Motor neuron (in vitro differentiated cells): ENCODE measurements at regions not wholly inside any gene's neighbourhood (a gene's known extent, or its start where the extent isn't known, plus 50 kb on each side); places are given as distances from the start of the nearest gene placed in this dataset.

ENCODE experiments used
- ATAC-seq, 8 experiments: fragments of 200-7000 bp; cut with Tn5 transposase; replicated peaks in 6 of 8; 2 replicates each; pipeline ENCODE4 v1.8.0; 2021; ENCODE audit warnings: mild to moderate bottlenecking in 8 of 8, moderate library complexity in 8 of 8
- H3K27ac ChIP-seq, 2 donors: fragments of 250-450 bp; sonication (Bioruptor Pico); 2 replicates each; pipeline ENCODE4 v1.9.0; 2021; ENCODE audit warnings: antibody characterized with exemption in 2 of 2, mild to moderate bottlenecking in 2 of 2, moderate library complexity in 1 of 2
- H3K4me1 ChIP-seq, 2 donors: fragments of 250-450 bp; sonication (Bioruptor Pico); replicated peaks in 1 of 2; 2 replicates each; pipeline ENCODE4 v1.6.1; 2021; ENCODE audit warnings: antibody characterized with exemption in 2 of 2, mild to moderate bottlenecking in 2 of 2, moderate library complexity in 1 of 2
- H3K4me3 ChIP-seq, 5 donors: fragments of 250-450 bp; sonication (Bioruptor Pico); 2 replicates each; pipeline ENCODE4 v1.9.0; 2021; ENCODE audit warnings: antibody characterized with exemption in 5 of 5, mild to moderate bottlenecking in 5 of 5, moderate library complexity in 4 of 5
- WGBS, 10 experiments: fragments of 450-650 bp; shearing (Covaris generic); methylation state at CpG; one replicate each; pipeline ENCODE4 v1.0.0; 2022; 5-methylcytosine and 5-hydroxymethylcytosine counted together
- in situ Hi-C, 9 experiments: fragments of 400-800 bp; cut with MboI; loops; one replicate each; pipeline ENCODE4 v1.15.0; 2021; ENCODE audit warnings: low sequenced_read_pairs in 9 of 9, low pct_unique_long_range_greater_than_20kb in 2 of 9; ENCODE audit not compliant: unreplicated experiment in 9 of 9

- no peak overlapping the region for H3K4me3 ChIP-seq
- H3K27ac ChIP-seq: no peak overlapping the region
- peak in 2 of 8 experiments; percentile 40 to 93 for ATAC-seq
- in situ Hi-C loops: no loop called here
- H3K4me1 ChIP-seq: no peaks in the 10 kb centered on the region
- 45 to 91% (median 80%) methylated on average over 2 to 11 of the region's 11 CpGs for WGBS, 10 experiments
Measured at GRCh38 chr6:146990821-146991798, 213.1 kb upstream of the STXBP5 start.

GRCh38 chr6:146997062-146997461, 207.2 kb upstream of the STXBP5 start:
- Histone ChIP-seq H3K4me1 (no peaks in the 10 kb centered on the region), H3K27ac (no peak overlapping the region), H3K4me3 (no peak overlapping the region)
- in situ Hi-C loops: no loop called here
- 18 to 100% (median 86%) methylated on average over 1 of the region's 1 CpG; no CpG with 5 or more reads in 3 of the 10 experiments for whole genome bisulfite sequencing, 10 experiments
- peak in 1 of 8 experiments; percentile 50 for ATAC-seq

GRCh38 chr6:146999766-147000165, 204.5 kb upstream of the STXBP5 start:
- 83 to 100% (median 98%) methylated on average over 1 to 4 of the region's 5 CpGs; no CpG with 5 or more reads in 4 of the 10 experiments for WGBS, 10 experiments
- Histone ChIP-seq H3K4me3 (no peak overlapping the region), H3K27ac (no peak overlapping the region), H3K4me1 (no peaks in the 10 kb centered on the region)
- ATAC-seq: no peak
- in situ Hi-C loops: no loop called here

- peak in 2 of 8 experiments; percentile 43 to 76 for ATAC-seq
- WGBS, 10 experiments: 4 to 69% (median 45%) methylated on average over 3 to 9 of the region's 9 CpGs
- in situ Hi-C loops: no loop called here
- Histone ChIP-seq H3K27ac (no peak overlapping the region), H3K4me3 (no peak overlapping the region), H3K4me1 (no peaks in the 10 kb centered on the region)
Measured at GRCh38 chr6:147000545-147001488, 203.4 kb upstream of the STXBP5 start.

GRCh38 chr6:147001621-147002020, 202.6 kb upstream of the STXBP5 start:
- no peaks in the 10 kb centered on the region for H3K4me1 ChIP-seq
- ATAC-seq: no peak
- H3K27ac ChIP-seq: no peak overlapping the region
- 43 to 100% (median 87%) methylated on average over 1 of the region's 1 CpG; no CpG with 5 or more reads in 2 of the 10 experiments for WGBS, 10 experiments
- in situ Hi-C loops: no loop called here
- H3K4me3 ChIP-seq: no peak overlapping the region

- in situ Hi-C loops: no loop called here
- H3K4me1 ChIP-seq: no peaks in the 10 kb centered on the region
- no peak for ATAC-seq
- H3K4me3 ChIP-seq: no peak overlapping the region
- H3K27ac ChIP-seq: no peak overlapping the region
Measured at GRCh38 chr6:147003186-147003585, 201.0 kb upstream of the STXBP5 start.

GRCh38 chr6:147005499-147005898, 198.7 kb upstream of the STXBP5 start:
- Histone ChIP-seq H3K4me3 (no peak overlapping the region), H3K27ac (no peak overlapping the region), H3K4me1 (no peaks in the 10 kb centered on the region)
- no peak for ATAC-seq
- in situ Hi-C loops: no loop called here

GRCh38 chr6:147007441-147007840, 196.8 kb upstream of the STXBP5 start:
- in situ Hi-C loops: no loop called here
- ATAC-seq: peak in 3 of 8 experiments; percentile 75 to 97 (median 95)

GRCh38 chr6:147009358-147009757, 194.9 kb upstream of the STXBP5 start:
- no peak overlapping the region for H3K27ac ChIP-seq
- in situ Hi-C loops: no loop called here
- no peak overlapping the region for H3K4me3 ChIP-seq
- ATAC-seq: no peak
- no peaks in the 10 kb centered on the region for H3K4me1 ChIP-seq
- 88 to 100% (median 96%) methylated on average over 1 to 2 of the region's 2 CpGs for WGBS, 10 experiments

More at GRCh38 chr6:147007441-147007840, 196.8 kb upstream of the STXBP5 start:
- Histone ChIP-seq H3K4me3 (no peak overlapping the region), H3K4me1 (no peaks in the 10 kb centered on the region), H3K27ac (no peak overlapping the region)

GRCh38 chr6:147015674-147016073, 188.5 kb upstream of the STXBP5 start:
- Histone ChIP-seq H3K4me1 (no peaks in the 10 kb centered on the region), H3K27ac (no peak overlapping the region), H3K4me3 (no peak overlapping the region)
- ATAC-seq: no peak
- in situ Hi-C loops: no loop called here
- 40 to 94% (median 91%) methylated on average over 1 to 4 of the region's 5 CpGs; no CpG with 5 or more reads in 2 of the 10 experiments for WGBS, 10 experiments

GRCh38 chr6:147016440-147016839, 187.8 kb upstream of the STXBP5 start:
- Histone ChIP-seq H3K4me3 (no peak overlapping the region), H3K4me1 (no peaks in the 10 kb centered on the region), H3K27ac (no peak overlapping the region)
- 63 to 100% (median 88%) methylated on average over 1 to 3 of the region's 3 CpGs; no CpG with 5 or more reads in 2 of the 10 experiments for WGBS, 10 experiments
- ATAC-seq: no peak
- in situ Hi-C loops: no loop called here

GRCh38 chr6:147017153-147017552, 187.1 kb upstream of the STXBP5 start:
- in situ Hi-C loops: no loop called here
- Histone ChIP-seq H3K4me1 (no peaks in the 10 kb centered on the region), H3K4me3 (no peak overlapping the region), H3K27ac (no peak overlapping the region)
- 70 to 100% (median 96%) methylated on average over 1 to 4 of the region's 4 CpGs; no CpG with 5 or more reads in 2 of the 10 experiments for WGBS, 10 experiments
- ATAC-seq: no peak

GRCh38 chr6:147019001-147019400, 185.2 kb upstream of the STXBP5 start:
- no peak for ATAC-seq
- Histone ChIP-seq H3K27ac (no peak overlapping the region), H3K4me1 (no peaks in the 10 kb centered on the region), H3K4me3 (no peak overlapping the region)
- in situ Hi-C loops: no loop called here
